HG03469 (cell line): ENCODE measurements at regions not wholly inside any gene's neighbourhood (a gene's known extent, or its start where the extent isn't known, plus 50 kb on each side); places are given as distances from the start of the nearest gene placed in this dataset.

Experiments used
- ATAC-seq: cut with Tn5 transposase; IDR thresholded peaks from one replicate; pipeline ENCODE4 v1.9.1; 2021; ENCODE audit warnings: mild to moderate bottlenecking, moderate library complexity, moderate number of reproducible peaks; ENCODE audit not compliant: unreplicated experiment

- no peak for ATAC-seq
Measured at GRCh38 chr18:10266334-10266590, 188.2 kb upstream of the APCDD1 start.

- ATAC-seq = no peak
Measured at GRCh38 chr18:10269261-10269660, 185.2 kb upstream of the APCDD1 start.

DNA sequence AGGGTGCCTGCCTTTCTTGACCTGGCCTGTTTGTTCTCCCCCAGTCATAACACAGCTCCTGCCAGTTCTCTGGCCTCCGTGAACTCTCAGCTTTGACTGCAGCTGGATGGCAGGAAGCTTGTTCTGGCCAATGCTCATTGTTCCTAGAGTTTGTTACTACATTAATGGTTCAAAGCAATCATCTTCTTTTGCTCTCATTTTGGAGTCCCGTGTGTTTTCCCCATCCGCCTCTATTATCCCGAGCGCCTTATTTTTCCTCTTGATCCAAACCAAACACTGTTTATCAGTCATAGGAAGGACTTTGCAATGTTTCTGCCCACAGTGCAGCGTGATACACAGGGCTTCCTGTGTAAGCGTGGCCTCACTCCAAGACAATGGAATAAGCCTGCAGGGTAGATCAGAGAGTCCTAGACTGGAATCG lies 184.3 kb upstream of the APCDD1 start:
- no peak for ATAC-seq

GRCh38 chr18:10271481-10271880 lies 183.0 kb upstream of the APCDD1 start:
- ATAC-seq = no peak

DNA sequence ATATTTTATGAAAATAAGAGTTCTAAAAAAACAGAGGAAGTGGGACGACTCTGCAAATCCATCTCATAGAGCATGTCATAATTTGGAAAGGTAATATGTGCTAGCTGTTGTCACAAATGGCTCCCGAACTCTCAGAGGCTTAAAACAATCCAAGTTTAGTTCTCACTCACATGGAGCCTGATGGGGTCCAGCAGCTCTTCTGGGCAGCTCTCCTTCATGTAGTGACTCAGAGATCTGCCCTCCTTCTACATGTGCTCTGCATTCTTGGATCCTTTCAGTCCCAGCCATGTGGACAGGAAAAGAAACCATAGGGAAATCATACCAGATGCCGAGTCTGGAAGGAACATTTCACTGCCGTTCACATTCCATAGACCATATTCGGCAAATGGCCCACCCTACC lies 180.1 kb upstream of the APCDD1 start:
- ATAC-seq = no peak

DNA sequence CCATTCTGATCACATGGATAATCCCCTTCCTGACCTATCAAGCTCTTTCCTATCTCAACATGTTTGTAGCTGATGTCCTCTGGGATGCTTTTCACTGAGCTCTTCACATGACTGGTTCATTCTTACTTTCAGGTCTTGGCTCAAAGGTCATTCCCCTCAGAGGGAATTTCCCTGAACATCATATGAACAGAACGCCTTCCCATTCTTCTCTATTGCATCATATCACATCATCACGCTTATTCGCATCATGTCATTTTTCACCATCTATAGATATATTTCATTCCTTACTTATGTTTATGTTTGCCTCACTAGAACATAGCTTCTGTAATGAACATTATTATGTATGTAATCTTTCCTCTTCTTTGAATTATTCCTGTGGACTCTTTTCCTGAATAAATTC lies 178.9 kb upstream of the APCDD1 start:
- ATAC-seq = no peak

DNA sequence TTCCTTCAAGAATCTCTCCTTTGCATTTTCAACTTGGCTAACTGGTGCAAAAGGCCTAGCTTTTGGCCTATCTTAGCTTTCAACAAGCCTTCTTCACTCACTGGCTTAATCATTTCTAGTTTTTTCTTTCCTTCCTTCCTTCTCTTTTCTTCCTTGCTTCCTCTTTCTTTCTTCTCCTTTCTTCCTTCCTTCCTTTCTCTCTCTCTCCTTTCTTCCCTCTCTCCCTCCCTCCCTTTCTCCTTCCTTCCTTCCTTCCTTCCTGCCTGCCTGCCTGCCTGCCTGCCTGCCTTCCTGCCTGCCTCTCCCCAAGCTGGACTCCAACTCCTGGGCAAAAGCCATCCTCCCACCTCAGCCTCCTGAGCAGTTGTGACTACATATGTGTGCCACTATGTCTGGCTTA lies 176.2 kb upstream of the APCDD1 start:
- no peak for ATAC-seq

DNA sequence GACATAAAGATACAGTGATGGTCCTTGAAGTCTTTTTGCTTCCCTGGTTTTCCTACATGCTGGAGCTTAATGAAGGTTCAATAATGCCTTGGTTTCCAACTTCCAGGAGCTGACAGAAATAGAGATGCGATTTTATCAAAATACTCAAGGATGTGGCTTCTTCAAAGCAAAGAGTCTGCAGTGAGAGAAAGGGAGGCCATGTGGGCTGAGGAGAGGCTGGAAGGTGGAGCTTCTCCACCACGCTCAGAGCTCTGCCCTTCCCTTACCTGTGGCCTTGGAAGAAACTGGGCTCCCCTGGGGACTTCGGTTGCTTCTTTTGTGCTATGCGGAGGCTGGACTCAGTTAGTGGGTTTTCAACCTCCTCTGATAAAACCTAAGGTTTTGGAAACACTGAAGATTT lies 175.0 kb upstream of the APCDD1 start:
- no peak for ATAC-seq

DNA sequence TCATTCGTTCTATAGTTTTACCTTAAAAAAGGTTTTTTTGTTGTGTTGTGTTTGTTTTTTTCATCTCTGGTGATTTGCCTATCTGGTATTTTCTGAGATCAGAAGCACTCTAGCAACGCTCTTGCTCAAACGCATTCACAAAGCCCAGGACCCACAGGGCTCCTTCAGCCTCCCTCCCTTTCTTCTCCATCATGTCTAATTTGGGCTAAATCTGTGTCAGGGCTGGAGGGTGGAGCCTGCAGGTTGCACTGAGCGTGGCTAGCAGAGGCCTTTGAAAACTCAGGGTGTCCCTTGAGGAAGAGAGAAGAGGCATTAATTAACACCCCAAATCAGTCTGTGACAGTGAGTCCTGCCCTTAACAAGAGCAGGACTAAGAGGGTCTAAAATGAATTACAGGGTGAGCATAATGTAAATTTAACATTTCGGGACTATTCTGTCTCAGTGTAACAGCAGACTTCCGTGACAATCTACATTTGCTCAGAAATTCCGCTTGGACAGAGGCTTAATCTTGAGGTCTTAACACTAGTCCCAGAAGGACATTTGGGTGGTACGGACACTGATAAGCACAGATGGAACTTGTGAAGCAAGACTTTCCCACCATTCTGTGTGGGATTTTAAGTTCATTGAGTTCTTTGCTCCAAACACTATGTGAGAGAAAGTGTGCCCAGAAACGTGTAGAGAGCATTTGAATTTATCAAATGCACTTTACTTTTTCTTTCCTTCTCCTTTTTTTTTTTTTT lies 174.4 kb upstream of the APCDD1 start:
- no peak for ATAC-seq

DNA sequence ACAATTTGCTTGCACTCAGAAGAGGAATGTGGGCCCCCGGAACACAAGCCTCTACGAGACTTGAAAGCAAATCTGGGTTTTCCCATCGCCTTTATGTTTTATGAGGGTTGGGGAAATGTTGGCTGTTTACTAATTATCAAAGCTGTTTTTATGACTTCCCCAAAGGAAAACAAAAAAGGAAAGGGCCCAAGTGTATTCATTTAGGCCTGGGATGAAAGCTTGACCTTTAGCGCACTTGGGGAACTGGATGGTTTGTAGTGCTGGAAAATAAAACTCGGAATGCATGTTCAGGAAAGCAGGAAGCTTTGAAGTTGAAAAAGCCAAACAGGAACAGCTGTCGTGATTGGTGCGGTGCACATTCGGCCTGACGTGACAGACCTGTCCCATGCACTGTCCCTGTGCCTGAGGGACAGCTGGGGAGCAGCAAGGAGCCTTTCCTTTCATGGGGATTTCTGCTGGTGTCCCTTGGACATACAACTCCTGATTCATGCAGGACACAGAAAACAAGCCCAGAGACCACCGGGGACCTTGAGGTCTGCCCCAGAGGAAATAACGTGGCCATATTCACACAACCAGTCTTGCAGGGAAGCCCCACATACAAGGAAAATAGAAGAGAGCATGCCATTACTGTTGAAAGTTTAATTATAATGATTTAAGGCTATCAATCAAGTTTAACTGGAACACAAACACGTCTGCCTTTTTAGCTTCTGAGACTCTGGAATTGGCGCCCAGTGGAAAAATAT lies 169.7 kb upstream of the APCDD1 start:
- ATAC-seq = no peak

- no peak for ATAC-seq
Measured at GRCh38 chr18:10285283-10285640, 169.2 kb upstream of the APCDD1 start.

- no peak for ATAC-seq
Measured at GRCh38 chr18:10286580-10287150, 167.8 kb upstream of the APCDD1 start.

GRCh38 chr18:10289251-10289650 lies 165.2 kb upstream of the APCDD1 start:
- ATAC-seq = no peak

DNA sequence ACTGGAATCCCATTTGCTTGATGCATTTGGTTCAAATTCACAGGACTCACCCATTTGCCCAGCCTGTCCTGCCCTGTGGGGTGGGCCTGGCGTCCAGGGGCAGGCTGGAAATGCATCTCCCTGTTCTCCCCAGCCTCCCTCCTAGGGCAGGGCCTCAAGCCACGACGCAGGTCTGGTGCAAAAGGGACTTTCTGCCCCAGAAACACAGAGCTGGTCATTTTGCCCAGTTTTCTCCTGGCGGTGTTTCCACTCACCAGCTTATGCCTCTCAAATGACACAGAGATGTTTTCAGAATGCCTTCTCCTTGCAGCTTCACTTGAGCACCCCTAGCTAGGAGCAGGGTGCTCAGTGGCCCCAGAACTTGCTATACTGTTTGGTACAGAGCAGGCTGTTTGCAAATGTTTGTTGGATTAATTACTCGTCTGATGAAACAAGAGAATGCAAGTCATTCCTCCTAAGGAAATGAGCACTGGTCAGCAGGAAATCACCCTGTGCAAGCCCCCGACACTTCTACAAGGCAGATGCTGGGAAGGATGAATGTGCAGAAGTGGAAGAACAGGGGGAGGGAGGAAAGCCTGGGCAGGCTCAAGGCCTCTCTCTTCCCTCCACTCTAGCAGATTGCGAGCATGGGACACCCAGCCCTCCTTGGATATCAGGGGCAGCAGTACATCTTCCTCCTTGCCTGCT lies 164.3 kb upstream of the APCDD1 start:
- no peak for ATAC-seq

DNA sequence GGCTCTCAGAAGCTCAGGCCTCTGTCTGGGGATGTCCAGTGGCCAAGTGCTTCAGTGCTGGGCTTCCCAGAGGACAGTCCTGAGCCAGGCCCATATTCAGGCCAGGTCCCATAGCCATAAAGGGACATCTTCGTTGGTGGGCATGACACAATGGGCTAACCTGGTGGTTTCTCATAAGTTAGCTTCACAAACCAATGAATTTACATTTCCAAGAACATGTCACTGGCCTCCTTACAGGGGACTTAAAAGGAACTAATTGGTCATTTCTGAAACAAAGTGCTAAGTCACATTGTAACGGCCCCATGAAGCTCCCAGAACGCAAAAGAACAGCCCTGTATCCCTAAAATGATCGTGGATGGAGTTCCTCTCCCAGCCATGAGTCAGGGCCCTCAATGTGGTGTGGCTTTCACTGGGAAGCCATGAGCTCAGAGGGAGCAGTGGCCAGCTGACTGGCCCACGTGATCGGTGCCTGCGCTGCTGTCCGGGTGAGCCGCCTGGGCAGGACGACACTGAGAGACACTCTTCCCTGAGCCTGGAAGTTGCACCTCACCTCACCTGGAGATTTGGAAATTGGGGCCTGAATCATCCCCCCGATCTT lies 163.7 kb upstream of the APCDD1 start:
- ATAC-seq = no peak

- no peak for ATAC-seq
Measured at GRCh38 chr18:10291568-10291981, 162.9 kb upstream of the APCDD1 start.

DNA sequence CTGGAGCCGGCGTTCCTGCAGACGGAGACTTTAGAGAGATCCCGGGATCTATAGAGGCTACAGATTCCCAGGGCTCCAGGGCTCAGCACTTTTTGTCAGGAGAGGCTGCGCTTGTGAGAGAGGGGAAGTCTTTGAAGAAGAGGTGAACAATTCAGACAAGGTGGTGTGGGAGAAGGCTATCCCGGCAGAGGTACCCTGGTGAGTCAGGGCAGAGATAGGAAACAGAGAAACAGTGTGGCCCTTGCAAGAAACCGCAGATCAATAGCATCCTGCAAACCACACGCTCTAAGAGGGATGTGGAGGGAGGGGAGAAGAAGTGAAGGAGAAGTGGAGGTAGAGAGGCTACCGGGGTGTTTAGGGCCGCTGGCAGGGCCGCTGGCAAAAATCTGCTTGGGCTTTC lies 160.5 kb upstream of the APCDD1 start:
- no peak for ATAC-seq

- no peak for ATAC-seq
Measured at GRCh38 chr18:10295751-10296150, 158.7 kb upstream of the APCDD1 start.

DNA sequence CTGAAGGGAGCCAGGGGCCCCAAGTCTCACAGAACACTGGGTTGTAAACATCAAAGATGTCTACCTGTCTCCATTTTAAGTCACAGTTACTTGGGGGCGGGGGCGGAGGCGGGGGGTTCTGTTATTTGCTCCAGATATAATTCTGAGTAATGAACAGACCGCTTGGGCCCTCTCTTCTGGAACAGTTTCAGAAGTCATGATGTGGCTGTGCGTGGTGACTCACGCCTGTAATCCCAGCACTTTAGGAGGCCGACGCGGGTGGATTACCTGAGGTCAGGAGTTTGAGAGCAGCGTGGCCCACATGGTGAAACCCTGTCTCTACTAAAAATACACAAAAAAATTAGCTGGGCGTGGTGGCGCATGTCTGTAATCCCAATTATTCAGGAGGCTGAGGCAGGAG lies 157.9 kb upstream of the APCDD1 start:
- no peak for ATAC-seq

DNA sequence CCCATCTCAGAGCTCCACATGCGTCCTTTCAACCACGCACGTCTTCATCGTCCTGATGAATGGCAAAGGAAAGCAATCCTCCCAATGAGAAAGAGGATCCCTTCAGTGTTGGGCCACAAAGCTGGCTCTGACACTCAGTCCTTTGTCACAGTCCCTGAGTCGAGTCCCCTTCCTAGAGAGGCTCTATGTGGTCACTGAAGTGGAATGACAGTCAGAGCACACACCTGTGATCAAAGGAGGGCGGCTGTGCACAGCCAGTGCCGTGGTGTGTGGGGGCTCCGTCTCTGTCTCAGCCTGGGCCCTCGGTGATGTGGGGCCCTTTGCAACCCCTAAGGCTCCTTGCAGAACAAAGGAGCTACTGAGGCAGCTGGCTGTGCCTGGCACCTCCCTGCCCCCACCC lies 157.3 kb upstream of the APCDD1 start:
- ATAC-seq = no peak

DNA sequence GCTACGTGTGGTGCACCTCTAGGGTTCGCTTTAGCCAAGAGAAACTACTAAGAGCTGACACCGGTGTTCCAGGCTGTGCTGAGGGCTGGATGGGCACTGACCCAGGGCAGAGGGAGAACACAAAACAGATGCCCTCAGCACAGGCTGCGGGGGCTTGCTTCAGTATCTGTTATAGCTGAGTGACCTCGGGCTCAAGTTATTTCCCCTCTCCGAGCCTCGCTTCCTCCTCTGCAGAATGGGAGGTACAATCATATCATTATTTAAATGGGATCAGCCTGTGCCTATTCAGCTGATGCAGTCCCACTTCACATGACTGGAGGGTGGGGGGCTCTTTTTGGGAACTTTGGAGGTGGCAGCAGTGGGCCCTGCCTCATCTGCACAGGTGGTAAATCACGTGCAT lies 156.1 kb upstream of the APCDD1 start:
- no peak for ATAC-seq

DNA sequence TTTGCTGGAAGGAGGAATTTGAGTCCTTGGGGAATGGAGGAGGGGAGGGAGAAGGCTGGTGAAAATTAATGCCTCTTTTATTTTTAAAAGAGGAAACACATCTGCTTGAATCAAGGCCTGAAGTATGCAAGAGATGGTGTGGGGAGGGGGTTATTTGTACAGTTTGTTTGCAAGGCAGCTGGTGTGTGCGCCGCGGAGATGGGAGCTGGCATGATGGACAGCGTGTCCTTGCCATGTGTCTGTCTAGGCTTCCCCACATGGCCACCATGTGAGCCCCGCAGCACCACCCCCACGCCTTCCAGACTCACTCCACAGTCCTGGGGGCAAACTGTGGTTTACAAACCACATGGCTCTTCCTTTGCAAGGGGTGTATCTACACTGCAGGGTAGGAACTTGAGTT lies 154.8 kb upstream of the APCDD1 start:
- ATAC-seq = no peak
